ENCODE measurements at regions not wholly inside any gene's neighbourhood (a gene's known extent, or its start where the extent isn't known, plus 50 kb on each side); places are given as distances from the start of the nearest gene placed in this dataset.

GRCh38 chr2:128375454-128375853 is 56.8 kb upstream of the HS6ST1 start:
- no peaks in the 10 kb centered on the region for H3K27me3 ChIP-seq (ENCODE audit: control insufficient read depth, insufficient read depth, low read length)
- H3K4me3 ChIP-seq (ENCODE audit: low read depth, low read length): no peak overlapping the region
- H3K36me3 ChIP-seq (ENCODE audit: control insufficient read depth, insufficient read depth, low read length): peaks cover 3% of the 10 kb centered on the region
- H3K9me3 ChIP-seq (ENCODE audit: control insufficient read depth, insufficient read depth, low read length): no peaks in the 10 kb centered on the region
- no peaks in the 10 kb centered on the region for H3K4me1 ChIP-seq (ENCODE audit: control insufficient read depth, insufficient read depth, low read length)
- H3K9ac ChIP-seq (ENCODE audit: low read depth, low read length): no peak overlapping the region

GRCh38 chr2:128376241-128377041 is 57.8 kb upstream of the HS6ST1 start:
- Histone ChIP-seq H3K9me3 (ENCODE audit: control insufficient read depth, insufficient read depth, low read length) (no peaks in the 10 kb centered on the region), H3K4me3 (ENCODE audit: low read depth, low read length) (no peak overlapping the region), H3K27me3 (ENCODE audit: control insufficient read depth, insufficient read depth, low read length) (no peaks in the 10 kb centered on the region), H3K36me3 (ENCODE audit: control insufficient read depth, insufficient read depth, low read length) (peaks cover 3% of the 10 kb centered on the region), H3K9ac (ENCODE audit: low read depth, low read length) (no peak overlapping the region), H3K4me1 (ENCODE audit: control insufficient read depth, insufficient read depth, low read length) (no peaks in the 10 kb centered on the region)

- Histone ChIP-seq H3K9ac (ENCODE audit: low read depth, low read length) (no peak overlapping the region), H3K4me1 (ENCODE audit: control insufficient read depth, insufficient read depth, low read length) (no peaks in the 10 kb centered on the region), H3K4me3 (ENCODE audit: low read depth, low read length) (no peak overlapping the region), H3K27me3 (ENCODE audit: control insufficient read depth, insufficient read depth, low read length) (no peaks in the 10 kb centered on the region), H3K9me3 (ENCODE audit: control insufficient read depth, insufficient read depth, low read length) (no peaks in the 10 kb centered on the region), H3K36me3 (ENCODE audit: control insufficient read depth, insufficient read depth, low read length) (peaks cover 3% of the 10 kb centered on the region)
Measured at GRCh38 chr2:128377071-128377910, 58.6 kb upstream of the HS6ST1 start.

GRCh38 chr2:128378231-128379020 is 59.8 kb upstream of the HS6ST1 start:
- Histone ChIP-seq H3K4me3 (ENCODE audit: low read depth, low read length) (no peak overlapping the region), H3K27me3 (ENCODE audit: control insufficient read depth, insufficient read depth, low read length) (no peaks in the 10 kb centered on the region), H3K36me3 (ENCODE audit: control insufficient read depth, insufficient read depth, low read length) (peaks cover 3% of the 10 kb centered on the region), H3K4me1 (ENCODE audit: control insufficient read depth, insufficient read depth, low read length) (no peaks in the 10 kb centered on the region), H3K9me3 (ENCODE audit: control insufficient read depth, insufficient read depth, low read length) (no peaks in the 10 kb centered on the region), H3K9ac (ENCODE audit: low read depth, low read length) (no peak overlapping the region)

- H3K4me1 ChIP-seq (ENCODE audit: control insufficient read depth, insufficient read depth, low read length): no peaks in the 10 kb centered on the region
- peaks cover 3% of the 10 kb centered on the region for H3K36me3 ChIP-seq (ENCODE audit: control insufficient read depth, insufficient read depth, low read length)
- no peaks in the 10 kb centered on the region for H3K27me3 ChIP-seq (ENCODE audit: control insufficient read depth, insufficient read depth, low read length)
- H3K9me3 ChIP-seq (ENCODE audit: control insufficient read depth, insufficient read depth, low read length): no peaks in the 10 kb centered on the region
- no peak overlapping the region for H3K9ac ChIP-seq (ENCODE audit: low read depth, low read length)
- no peak overlapping the region for H3K4me3 ChIP-seq (ENCODE audit: low read depth, low read length)
Measured at GRCh38 chr2:128379021-128380015, 60.6 kb upstream of the HS6ST1 start.

GRCh38 chr2:128380061-128380889 is 61.6 kb upstream of the HS6ST1 start:
- Histone ChIP-seq H3K9me3 (ENCODE audit: control insufficient read depth, insufficient read depth, low read length) (no peaks in the 10 kb centered on the region), H3K36me3 (ENCODE audit: control insufficient read depth, insufficient read depth, low read length) (peaks cover 3% of the 10 kb centered on the region), H3K27me3 (ENCODE audit: control insufficient read depth, insufficient read depth, low read length) (no peaks in the 10 kb centered on the region), H3K9ac (ENCODE audit: low read depth, low read length) (no peak overlapping the region), H3K4me3 (ENCODE audit: low read depth, low read length) (no peak overlapping the region), H3K4me1 (ENCODE audit: control insufficient read depth, insufficient read depth, low read length) (no peaks in the 10 kb centered on the region)

- Histone ChIP-seq H3K4me1 (ENCODE audit: control insufficient read depth, insufficient read depth, low read length) (no peaks in the 10 kb centered on the region), H3K9ac (ENCODE audit: low read depth, low read length) (no peak overlapping the region), H3K27me3 (ENCODE audit: control insufficient read depth, insufficient read depth, low read length) (no peaks in the 10 kb centered on the region), H3K9me3 (ENCODE audit: control insufficient read depth, insufficient read depth, low read length) (no peaks in the 10 kb centered on the region), H3K36me3 (ENCODE audit: control insufficient read depth, insufficient read depth, low read length) (peaks cover 3% of the 10 kb centered on the region), H3K4me3 (ENCODE audit: low read depth, low read length) (no peak overlapping the region)
Measured at GRCh38 chr2:128380961-128381938, 62.6 kb upstream of the HS6ST1 start.

GRCh38 chr2:128384446-128384845 is 65.8 kb upstream of the HS6ST1 start:
- no peaks in the 10 kb centered on the region for H3K36me3 ChIP-seq (ENCODE audit: control insufficient read depth, insufficient read depth, low read length)
- H3K27me3 ChIP-seq (ENCODE audit: control insufficient read depth, insufficient read depth, low read length): no peaks in the 10 kb centered on the region
- peaks cover 2% of the 10 kb centered on the region for H3K4me1 ChIP-seq (ENCODE audit: control insufficient read depth, insufficient read depth, low read length)
- H3K9ac ChIP-seq (ENCODE audit: low read depth, low read length): no peak overlapping the region
- no peaks in the 10 kb centered on the region for H3K9me3 ChIP-seq (ENCODE audit: control insufficient read depth, insufficient read depth, low read length)
- no peak overlapping the region for H3K4me3 ChIP-seq (ENCODE audit: low read depth, low read length)

- H3K9me3 ChIP-seq (ENCODE audit: control insufficient read depth, insufficient read depth, low read length): no peaks in the 10 kb centered on the region
- H3K27me3 ChIP-seq (ENCODE audit: control insufficient read depth, insufficient read depth, low read length): no peaks in the 10 kb centered on the region
- no peaks in the 10 kb centered on the region for H3K36me3 ChIP-seq (ENCODE audit: control insufficient read depth, insufficient read depth, low read length)
- H3K4me1 ChIP-seq (ENCODE audit: control insufficient read depth, insufficient read depth, low read length): peaks cover 2% of the 10 kb centered on the region
- H3K9ac ChIP-seq (ENCODE audit: low read depth, low read length): no peak overlapping the region
- no peak overlapping the region for H3K4me3 ChIP-seq (ENCODE audit: low read depth, low read length)
Measured at GRCh38 chr2:128384956-128385355, 66.3 kb upstream of the HS6ST1 start.
